KMS-11 (cell line): ENCODE measurements at regions not wholly inside any gene's neighbourhood (a gene's known extent, or its start where the extent isn't known, plus 50 kb on each side); places are given as distances from the start of the nearest gene placed in this dataset.

Experiments
- H2AFZ ChIP-seq: fragments of 200-600 bp; sonication (generic); 2 replicates; pipeline ENCODE4 v1.6.1; 2016; ENCODE audit warnings: antibody characterized with exemption, mixed run types, low read depth
- H3K27ac ChIP-seq: fragments of 200-600 bp; sonication (generic); 2 replicates; pipeline ENCODE4 v1.6.1; 2016; ENCODE audit warnings: mild to moderate bottlenecking, mixed run types
- H3K27me3 ChIP-seq: fragments of 200-600 bp; sonication (generic); 2 replicates; pipeline ENCODE4 v1.6.1; 2017; ENCODE audit warnings: mild to moderate bottlenecking, low read depth, mixed run types, moderate library complexity; ENCODE audit not compliant: insufficient read depth
- H3K36me3 ChIP-seq: fragments of 200-600 bp; sonication (generic); 2 replicates; pipeline ENCODE4 v1.6.1; 2017; ENCODE audit warnings: mild to moderate bottlenecking, mixed run types; ENCODE audit not compliant: insufficient read depth
- H3K4me1 ChIP-seq: fragments of 200-600 bp; sonication (generic); 2 replicates; pipeline ENCODE4 v1.6.1; 2016; ENCODE audit warnings: mild to moderate bottlenecking, low read depth, mixed run types; ENCODE audit not compliant: poor library complexity, severe bottlenecking
- H3K4me2 ChIP-seq: fragments of 200-600 bp; sonication (generic); 2 replicates; pipeline ENCODE4 v1.7.0; 2016; ENCODE audit warnings: mild to moderate bottlenecking, mixed run types
- H3K4me3 ChIP-seq: fragments of 200-600 bp; sonication (generic); IDR thresholded peaks from 2 replicates; pipeline ENCODE4 v1.6.1; 2017; ENCODE audit warnings: low read depth, low read length, mixed read lengths; ENCODE audit not compliant: insufficient read depth
- H3K79me2 ChIP-seq: fragments of 200-600 bp; sonication (generic); 2 replicates; pipeline ENCODE4 v1.6.1; 2016; ENCODE audit warnings: low read depth, mixed run types; ENCODE audit not compliant: insufficient read depth
- H3K9ac ChIP-seq: fragments of 200-600 bp; sonication (generic); 2 replicates; pipeline ENCODE4 v1.6.1; 2016; ENCODE audit warnings: mild to moderate bottlenecking, mixed run types
- H4K20me1 ChIP-seq: fragments of 200-600 bp; sonication (generic); 2 replicates; pipeline ENCODE4 v1.6.1; 2016; ENCODE audit warnings: mild to moderate bottlenecking, mixed run types; ENCODE audit not compliant: insufficient read depth
- CTCF ChIP-seq: fragments of 200-600 bp; sonication (generic); conservative IDR thresholded peaks from 2 replicates; pipeline ENCODE4 v1.6.1; 2017; ENCODE audit warnings: low read depth, mild to moderate bottlenecking, antibody characterized with exemption, low read length, moderate library complexity, mixed read lengths

- no peak overlapping the region for H3K9ac ChIP-seq
Observed at GRCh38 chr6:91149246-91149955, 562.5 kb upstream of the MAP3K7 start.

DNA sequence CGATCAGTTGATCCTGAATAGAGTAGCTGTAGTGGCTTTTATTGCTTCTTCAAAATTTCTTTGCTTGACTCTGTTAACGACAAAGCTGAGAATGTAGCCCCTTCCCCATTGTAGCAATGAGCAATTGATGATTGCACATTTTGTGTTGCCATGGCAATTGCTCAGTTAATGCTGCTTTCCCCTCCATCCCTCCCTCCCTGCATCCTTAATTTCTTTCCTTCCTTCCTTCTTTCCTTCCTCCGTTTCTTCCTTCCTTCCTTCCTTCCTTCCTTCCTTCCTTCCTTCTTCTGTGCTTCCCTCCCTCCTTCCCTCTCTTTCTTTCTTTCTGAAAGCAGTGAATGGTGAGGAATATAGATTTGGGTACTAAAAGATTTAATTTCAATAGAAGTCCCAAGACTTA is 557.3 kb upstream of the MAP3K7 start:
- Histone ChIP-seq H3K27me3 (no peaks in the 10 kb centered on the region), H3K4me1 (no peaks in the 10 kb centered on the region), H3K4me2 (no peak overlapping the region), H3K79me2 (no peaks in the 10 kb centered on the region), H3K4me3 (no peak overlapping the region), H3K27ac (no peak overlapping the region), H4K20me1 (no peaks in the 10 kb centered on the region), H3K9ac (no peak overlapping the region), H2AFZ (no peak overlapping the region), H3K36me3 (no peaks in the 10 kb centered on the region)
- no peak for TF ChIP-seq CTCF

More at GRCh38 chr6:91149246-91149955, 562.5 kb upstream of the MAP3K7 start:
- Histone ChIP-seq H3K4me2 (no peak overlapping the region), H3K4me1 (no peaks in the 10 kb centered on the region), H3K27me3 (no peaks in the 10 kb centered on the region), H2AFZ (no peak overlapping the region), H4K20me1 (no peaks in the 10 kb centered on the region), H3K4me3 (no peak overlapping the region), H3K27ac (no peak overlapping the region), H3K79me2 (no peaks in the 10 kb centered on the region), H3K36me3 (no peaks in the 10 kb centered on the region)
- no peak for TF ChIP-seq CTCF

DNA sequence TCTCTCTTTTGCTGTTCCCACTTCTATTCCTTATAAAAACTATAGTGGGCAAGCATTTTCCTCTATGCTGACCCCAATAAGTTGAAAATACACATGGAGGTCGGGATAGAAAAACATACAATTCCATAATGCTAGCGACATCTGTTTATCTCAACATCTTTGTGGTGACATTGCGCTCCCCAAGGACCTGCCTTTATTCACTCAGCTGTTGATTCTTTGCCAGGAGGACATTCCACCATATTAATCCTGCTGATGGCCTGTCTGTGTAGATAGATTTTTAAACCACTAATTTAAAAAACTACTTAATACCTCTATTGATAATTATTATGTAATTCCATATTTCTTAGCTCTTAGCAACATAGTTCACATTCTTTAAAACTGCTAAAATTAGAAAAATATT is 555.3 kb upstream of the MAP3K7 start:
- Histone ChIP-seq H3K4me2 (no peak overlapping the region), H3K4me1 (no peaks in the 10 kb centered on the region), H3K36me3 (no peaks in the 10 kb centered on the region), H3K79me2 (no peaks in the 10 kb centered on the region), H3K27me3 (no peaks in the 10 kb centered on the region), H3K9ac (no peak overlapping the region), H4K20me1 (no peaks in the 10 kb centered on the region), H2AFZ (no peak overlapping the region), H3K4me3 (no peak overlapping the region), H3K27ac (no peak overlapping the region)
- no peak for TF ChIP-seq CTCF

- Histone ChIP-seq H3K27ac (no peak overlapping the region), H3K9ac (no peak overlapping the region), H3K27me3 (no peaks in the 10 kb centered on the region), H3K4me2 (no peak overlapping the region), H3K36me3 (no peaks in the 10 kb centered on the region), H2AFZ (no peak overlapping the region), H3K4me3 (no peak overlapping the region), H3K4me1 (no peaks in the 10 kb centered on the region), H3K79me2 (no peaks in the 10 kb centered on the region), H4K20me1 (no peaks in the 10 kb centered on the region)
- TF ChIP-seq CTCF = no peak
Observed at GRCh38 chr6:91141346-91141745, 554.5 kb upstream of the MAP3K7 start.
